IPS-18a (cell line): ENCODE measurements at regions not wholly inside any gene's neighbourhood (a gene's known extent, or its start where the extent isn't known, plus 50 kb on each side); places are given as distances from the start of the nearest gene placed in this dataset.
"Not testable (repeated sequence)": the region's sequence is repeated elsewhere in the genome, so short reads cannot be mapped to it uniquely, and the experiment has no call there.

Source experiments
- H3K27ac ChIP-seq: one replicate; pipeline ENCODE4 v1.5.1; 2013; ENCODE audit warnings: low read length
- H3K27me3 ChIP-seq: one replicate; pipeline ENCODE4 v1.6.1; 2013; ENCODE audit warnings: mild to moderate bottlenecking, low read length; ENCODE audit not compliant: control insufficient read depth, insufficient read depth
- H3K36me3 ChIP-seq: one replicate; pipeline ENCODE4 v1.6.1; 2013; ENCODE audit warnings: low read depth, low read length; ENCODE audit not compliant: control insufficient read depth
- H3K4me1 ChIP-seq: one replicate; pipeline ENCODE4 v1.6.1; 2013; ENCODE audit warnings: low read depth, low read length; ENCODE audit not compliant: control insufficient read depth
- H3K4me3 ChIP-seq: one replicate; pipeline ENCODE4 v1.5.1; 2013; ENCODE audit warnings: low read length
- H3K9ac ChIP-seq: one replicate; pipeline ENCODE4 v1.6.1; 2013; ENCODE audit warnings: mild to moderate bottlenecking, low read length, moderate library complexity
- H3K9me3 ChIP-seq: one replicate; pipeline ENCODE4 v1.6.1; 2013; ENCODE audit warnings: low read depth, low read length; ENCODE audit not compliant: control insufficient read depth

- H3K4me1 ChIP-seq: no peaks in the 10 kb centered on the region
- H3K9ac ChIP-seq: no peak overlapping the region
- no peak overlapping the region for H3K4me3 ChIP-seq
- H3K27ac ChIP-seq: no peak overlapping the region
- H3K27me3 ChIP-seq: no peaks in the 10 kb centered on the region
- H3K9me3 ChIP-seq: no peaks in the 10 kb centered on the region
- H3K36me3 ChIP-seq: no peaks in the 10 kb centered on the region
Measured at GRCh38 chr20:48035961-48036731, 250.9 kb upstream of the SULF2 start.

GRCh38 chr20:48034751-48035150 lies 249.5 kb upstream of the SULF2 start:
- Histone ChIP-seq H3K4me3 (no peak overlapping the region), H3K36me3 (no peaks in the 10 kb centered on the region), H3K27me3 (no peaks in the 10 kb centered on the region), H3K27ac (no peak overlapping the region), H3K9me3 (no peaks in the 10 kb centered on the region), H3K9ac (no peak overlapping the region), H3K4me1 (no peaks in the 10 kb centered on the region)

- H3K9ac ChIP-seq, H3K4me1 ChIP-seq, H3K27ac ChIP-seq, H3K36me3 ChIP-seq, H3K9me3 ChIP-seq, H3K4me3 ChIP-seq, H3K27me3 ChIP-seq: not testable (repeated sequence)
Measured at GRCh38 chr20:48033005-48033404, 247.7 kb upstream of the SULF2 start.

GRCh38 chr20:48031122-48031521 lies 245.8 kb upstream of the SULF2 start:
- Histone ChIP-seq H3K4me1 (no peaks in the 10 kb centered on the region), H3K9ac (no peak overlapping the region), H3K36me3 (no peaks in the 10 kb centered on the region), H3K4me3 (no peak overlapping the region), H3K27me3 (no peaks in the 10 kb centered on the region), H3K9me3 (no peaks in the 10 kb centered on the region), H3K27ac (no peak overlapping the region)

- H3K27me3 ChIP-seq: no peaks in the 10 kb centered on the region
- no peaks in the 10 kb centered on the region for H3K4me1 ChIP-seq
- H3K9ac ChIP-seq: no peak overlapping the region
- H3K9me3 ChIP-seq: no peaks in the 10 kb centered on the region
- no peak overlapping the region for H3K27ac ChIP-seq
- H3K4me3 ChIP-seq: no peak overlapping the region
- H3K36me3 ChIP-seq: no peaks in the 10 kb centered on the region
Measured at GRCh38 chr20:48026981-48027592, 241.8 kb upstream of the SULF2 start.

- Histone ChIP-seq H3K27me3 (no peaks in the 10 kb centered on the region), H3K27ac (no peak overlapping the region), H3K9ac (no peak overlapping the region), H3K4me3 (no peak overlapping the region), H3K4me1 (no peaks in the 10 kb centered on the region), H3K36me3 (no peaks in the 10 kb centered on the region), H3K9me3 (no peaks in the 10 kb centered on the region)
Measured at GRCh38 chr20:48025661-48026060, 240.4 kb upstream of the SULF2 start.

- no peaks in the 10 kb centered on the region for H3K27me3 ChIP-seq
- H3K4me1 ChIP-seq: no peaks in the 10 kb centered on the region
- no peak overlapping the region for H3K4me3 ChIP-seq
- H3K27ac ChIP-seq: no peak overlapping the region
- no peaks in the 10 kb centered on the region for H3K9me3 ChIP-seq
- no peaks in the 10 kb centered on the region for H3K36me3 ChIP-seq
- no peak overlapping the region for H3K9ac ChIP-seq
Measured at GRCh38 chr20:48025051-48025515, 239.8 kb upstream of the SULF2 start.

GRCh38 chr20:48024539-48024938 lies 239.3 kb upstream of the SULF2 start:
- H3K27ac ChIP-seq: no peak overlapping the region
- H3K4me3 ChIP-seq: no peak overlapping the region
- no peaks in the 10 kb centered on the region for H3K36me3 ChIP-seq
- H3K9ac ChIP-seq: no peak overlapping the region
- H3K9me3 ChIP-seq: no peaks in the 10 kb centered on the region
- H3K27me3 ChIP-seq: no peaks in the 10 kb centered on the region
- H3K4me1 ChIP-seq: no peaks in the 10 kb centered on the region

- H3K4me1 ChIP-seq: not testable (repeated sequence)
Measured at GRCh38 chr20:48020696-48021095, 235.4 kb upstream of the SULF2 start.

GRCh38 chr20:48019940-48020339 lies 234.7 kb upstream of the SULF2 start:
- H3K9ac ChIP-seq: no peak overlapping the region
- no peak overlapping the region for H3K27ac ChIP-seq
- no peaks in the 10 kb centered on the region for H3K4me1 ChIP-seq
- no peaks in the 10 kb centered on the region for H3K36me3 ChIP-seq
- H3K4me3 ChIP-seq: no peak overlapping the region
- no peaks in the 10 kb centered on the region for H3K27me3 ChIP-seq
- H3K9me3 ChIP-seq: no peaks in the 10 kb centered on the region

More at GRCh38 chr20:48020696-48021095, 235.4 kb upstream of the SULF2 start:
- not testable (repeated sequence) for H3K27me3 ChIP-seq, H3K4me3 ChIP-seq, H3K27ac ChIP-seq, H3K9ac ChIP-seq, H3K9me3 ChIP-seq, H3K36me3 ChIP-seq

GRCh38 chr20:48019496-48019895 lies 234.2 kb upstream of the SULF2 start:
- Histone ChIP-seq H3K36me3 (no peaks in the 10 kb centered on the region), H3K27me3 (no peaks in the 10 kb centered on the region), H3K27ac (no peak overlapping the region)

GRCh38 chr20:48018851-48019250 lies 233.6 kb upstream of the SULF2 start:
- not testable (repeated sequence) for H3K27ac ChIP-seq, H3K27me3 ChIP-seq, H3K4me3 ChIP-seq, H3K4me1 ChIP-seq, H3K9me3 ChIP-seq, H3K9ac ChIP-seq, H3K36me3 ChIP-seq

More at GRCh38 chr20:48019496-48019895, 234.2 kb upstream of the SULF2 start:
- Histone ChIP-seq H3K9me3 (no peaks in the 10 kb centered on the region), H3K4me3 (no peak overlapping the region), H3K9ac (no peak overlapping the region), H3K4me1 (no peaks in the 10 kb centered on the region)
